ENCODE measurements at regions not wholly inside any gene's neighbourhood (a gene's known extent, or its start where the extent isn't known, plus 50 kb on each side); places are given as distances from the start of the nearest gene placed in this dataset.

GRCh38 chr21:15135867-15136629 is 71.2 kb upstream of the NRIP1 start:
- DNase-seq = no peak
- H3K9me3 Mint-ChIP-seq = peaks cover 0 to 2% (median 0%) of the 10 kb centered on the region in 7 donors
- H3K9ac ChIP-seq (ENCODE audit: insufficient read depth, low read length, poor library complexity, severe bottlenecking) = no peak overlapping the region
- H2AFZ ChIP-seq (ENCODE audit: insufficient read depth, low read depth, low read length, poor library complexity, severe bottlenecking) = no peak overlapping the region
- H3K36me3 ChIP-seq (replicated peaks in 1 of 2; ENCODE audit: control insufficient read depth in 1 of 2, insufficient read depth in 2 of 2, low read length in 2 of 2) = no peaks in the 10 kb centered on the region
- no peaks in the 10 kb centered on the region for H3K9me3 ChIP-seq (replicated peaks in 1 of 2; ENCODE audit: control insufficient read depth in 1 of 2, insufficient read depth in 1 of 2, low read length in 2 of 2)
- no peaks in the 10 kb centered on the region for H3K27me3 ChIP-seq (ENCODE audit: control insufficient read depth in 2 of 2, insufficient read depth in 2 of 2, low read length in 2 of 2)
- no peak overlapping the region for H3K4me3 ChIP-seq (replicated peaks in 1 of 3; ENCODE audit: low read depth in 2 of 3, low read length in 3 of 3)
- intact Hi-C loops (cut with micrococcal nuclease) = no loop called here
- peaks cover 47% of the 10 kb centered on the region for H3K4me1 Mint-ChIP-seq
- 0% methylated on average over 1 of the region's 3 CpGs for WGBS (ENCODE audit: insufficient coverage)
- peaks cover 0 to 9% (median 3%) of the 10 kb centered on the region in 3 donors for H3K27me3 Mint-ChIP-seq (ENCODE audit: low read depth in 3 of 3)
- TF ChIP-seq, protein P1, sequence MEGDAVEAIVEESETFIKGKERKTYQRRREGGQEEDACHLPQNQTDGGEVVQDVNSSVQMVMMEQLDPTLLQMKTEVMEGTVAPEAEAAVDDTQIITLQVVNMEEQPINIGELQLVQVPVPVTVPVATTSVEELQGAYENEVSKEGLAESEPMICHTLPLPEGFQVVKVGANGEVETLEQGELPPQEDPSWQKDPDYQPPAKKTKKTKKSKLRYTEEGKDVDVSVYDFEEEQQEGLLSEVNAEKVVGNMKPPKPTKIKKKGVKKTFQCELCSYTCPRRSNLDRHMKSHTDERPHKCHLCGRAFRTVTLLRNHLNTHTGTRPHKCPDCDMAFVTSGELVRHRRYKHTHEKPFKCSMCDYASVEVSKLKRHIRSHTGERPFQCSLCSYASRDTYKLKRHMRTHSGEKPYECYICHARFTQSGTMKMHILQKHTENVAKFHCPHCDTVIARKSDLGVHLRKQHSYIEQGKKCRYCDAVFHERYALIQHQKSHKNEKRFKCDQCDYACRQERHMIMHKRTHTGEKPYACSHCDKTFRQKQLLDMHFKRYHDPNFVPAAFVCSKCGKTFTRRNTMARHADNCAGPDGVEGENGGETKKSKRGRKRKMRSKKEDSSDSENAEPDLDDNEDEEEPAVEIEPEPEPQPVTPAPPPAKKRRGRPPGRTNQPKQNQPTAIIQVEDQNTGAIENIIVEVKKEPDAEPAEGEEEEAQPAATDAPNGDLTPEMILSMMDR (IDR thresholded peaks at IDR 0.05) = no peak
- no peak overlapping the region for H3K27ac ChIP-seq (ENCODE audit: low read depth in 1 of 2, low read length in 2 of 2)
- no peaks in the 10 kb centered on the region for H3K79me2 ChIP-seq (ENCODE audit: insufficient read depth, low read length)
- no peak overlapping the region for H3K27ac Mint-ChIP-seq
- H3K4me3 Mint-ChIP-seq = no peak overlapping the region
- no peaks in the 10 kb centered on the region for H3K36me3 Mint-ChIP-seq
- H3K4me1 ChIP-seq (ENCODE audit: control insufficient read depth in 1 of 2, insufficient read depth in 2 of 2, low read length in 2 of 2) = peaks cover 34 to 40% of the 10 kb centered on the region in 2 donors
- no peak overlapping the region for H3K4me2 ChIP-seq (replicated peaks; ENCODE audit: extremely low read depth, low read length, poor library complexity, severe bottlenecking)
- H4K20me1 ChIP-seq (ENCODE audit: insufficient read depth, low read length) = no peaks in the 10 kb centered on the region

DNA sequence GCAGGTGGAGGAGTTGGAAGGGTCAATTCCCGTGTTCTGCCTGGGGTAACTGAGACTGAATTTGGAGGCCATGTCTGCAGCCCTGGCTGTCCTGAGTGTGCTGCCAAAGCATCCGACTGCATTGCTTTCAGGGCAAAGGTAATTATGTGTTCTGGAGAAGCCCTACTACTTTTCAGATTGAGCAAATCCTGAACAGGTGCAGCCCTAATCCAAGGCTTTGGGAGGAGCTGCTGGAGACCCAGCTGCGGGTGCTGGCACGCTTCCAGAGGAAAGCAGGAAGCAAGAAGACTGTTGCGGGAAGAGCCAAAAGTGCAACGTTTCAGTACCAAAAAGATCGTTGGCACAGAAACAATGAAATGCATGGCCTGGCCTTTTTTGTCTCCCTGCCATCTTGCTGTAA is 73.7 kb upstream of the NRIP1 start:
- Histone ChIP-seq H3K9ac (ENCODE audit: insufficient read depth, low read length, poor library complexity, severe bottlenecking) (no peak overlapping the region), H3K27ac (ENCODE audit: low read depth in 1 of 2, low read length in 2 of 2) (no peak overlapping the region), H2AFZ (ENCODE audit: insufficient read depth, low read depth, low read length, poor library complexity, severe bottlenecking) (no peak overlapping the region), H3K4me3 (replicated peaks in 1 of 3; ENCODE audit: low read depth in 2 of 3, low read length in 3 of 3) (no peak overlapping the region), H3K4me2 (replicated peaks; ENCODE audit: extremely low read depth, low read length, poor library complexity, severe bottlenecking) (no peak overlapping the region), H3K36me3 (replicated peaks in 1 of 2; ENCODE audit: control insufficient read depth in 1 of 2, insufficient read depth in 2 of 2, low read length in 2 of 2) (no peaks in the 10 kb centered on the region), H3K9me3 (replicated peaks in 1 of 2; ENCODE audit: control insufficient read depth in 1 of 2, insufficient read depth in 1 of 2, low read length in 2 of 2) (no peaks in the 10 kb centered on the region), H3K79me2 (ENCODE audit: insufficient read depth, low read length) (no peaks in the 10 kb centered on the region), H4K20me1 (ENCODE audit: insufficient read depth, low read length) (no peaks in the 10 kb centered on the region), H3K4me1 (ENCODE audit: control insufficient read depth in 1 of 2, insufficient read depth in 2 of 2, low read length in 2 of 2) (peaks cover 35 to 44% of the 10 kb centered on the region in 2 donors), H3K27me3 (ENCODE audit: control insufficient read depth in 2 of 2, insufficient read depth in 2 of 2, low read length in 2 of 2) (no peaks in the 10 kb centered on the region)
- no peak for DNase-seq
- TF ChIP-seq, protein P1 (IDR thresholded peaks at IDR 0.05) = no peak
- Mint-ChIP-seq H3K4me1 (peaks cover 47% of the 10 kb centered on the region), H3K9me3 (no peaks in the 10 kb centered on the region), H3K27me3 (ENCODE audit: low read depth in 3 of 3) (peaks cover 0 to 9% (median 1%) of the 10 kb centered on the region in 3 donors), H3K27ac (no peak overlapping the region), H3K36me3 (no peaks in the 10 kb centered on the region), H3K4me3 (peak overlapping the region in 1 of 2 donors; percentile 55)
- intact Hi-C loops (cut with micrococcal nuclease) = no loop called here
- 8% methylated on average over 7 of the region's 7 CpGs for WGBS (ENCODE audit: insufficient coverage)

All from CD14-positive monocyte (primary cell).